GM23248 (cell line): ENCODE measurements at regions not wholly inside any gene's neighbourhood (a gene's known extent, or its start where the extent isn't known, plus 50 kb on each side); places are given as distances from the start of the nearest gene placed in this dataset.

Experiments
- DNase-seq: peaks from one replicate; pipeline ENCODE4 v3.0.0-alpha.2; 2015
- H2AFZ ChIP-seq: fragments of 200-600 bp; sonication (generic); 2 replicates; pipeline ENCODE4 v1.6.1; 2016; ENCODE audit warnings: antibody characterized with exemption
- H3F3A ChIP-seq: fragments of 200-600 bp; sonication (generic); 2 replicates; pipeline ENCODE4 v1.6.1; 2016; ENCODE audit warnings: mild to moderate bottlenecking, antibody characterized with exemption, mixed run types; ENCODE audit not compliant: insufficient read depth
- H3K27ac ChIP-seq: fragments of 200-600 bp; sonication (generic); 2 replicates; pipeline ENCODE4 v1.5.1; 2016; ENCODE audit warnings: mild to moderate bottlenecking
- H3K27me3 ChIP-seq: fragments of 200-600 bp; sonication (generic); replicated peaks from 2 replicates; pipeline ENCODE4 v1.6.1; 2016; ENCODE audit warnings: mild to moderate bottlenecking; ENCODE audit not compliant: insufficient read depth
- H3K36me3 ChIP-seq: fragments of 200-600 bp; sonication (generic); 2 replicates; pipeline ENCODE4 v1.6.1; 2016; ENCODE audit warnings: low read depth, mild to moderate bottlenecking
- H3K4me1 ChIP-seq: fragments of 200-600 bp; sonication (generic); 2 replicates; pipeline ENCODE4 v1.6.1; 2016; ENCODE audit warnings: mild to moderate bottlenecking; ENCODE audit not compliant: insufficient read depth
- H3K4me2 ChIP-seq: fragments of 200-600 bp; sonication (generic); one replicate; pipeline ENCODE4 v1.6.1; 2016; ENCODE audit warnings: mild to moderate bottlenecking; ENCODE audit not compliant: unreplicated experiment
- H3K4me3 ChIP-seq: fragments of 200-600 bp; sonication (generic); 2 replicates; pipeline ENCODE4 v1.5.1; 2016; ENCODE audit warnings: mild to moderate bottlenecking
- H3K79me2 ChIP-seq: fragments of 200-600 bp; sonication (generic); 2 replicates; pipeline ENCODE4 v1.6.1; 2016; ENCODE audit warnings: mild to moderate bottlenecking; ENCODE audit not compliant: insufficient read depth
- H3K9ac ChIP-seq: fragments of 200-600 bp; sonication (generic); 2 replicates; pipeline ENCODE4 v1.6.1; 2016; ENCODE audit warnings: mild to moderate bottlenecking
- H3K9me2 ChIP-seq: fragments of 200-600 bp; sonication (generic); 2 replicates; pipeline ENCODE4 v1.6.1; 2016; ENCODE audit warnings: mixed run types, mild to moderate bottlenecking, moderate library complexity; ENCODE audit not compliant: insufficient read depth
- H3K9me3 ChIP-seq: fragments of 200-600 bp; sonication (generic); one replicate; pipeline ENCODE4 v1.6.1; 2017; ENCODE audit warnings: low read depth
- H4K20me1 ChIP-seq: fragments of 200-600 bp; sonication (generic); 2 replicates; pipeline ENCODE4 v1.6.0; 2016; ENCODE audit not compliant: insufficient read depth
- EZH2 ChIP-seq: fragments of 200-600 bp; sonication (generic); IDR thresholded peaks from 2 replicates; pipeline ENCODE4 v1.6.1; 2018; ENCODE audit warnings: antibody characterized with exemption, mild to moderate bottlenecking; ENCODE audit not compliant: insufficient read depth, poor library complexity, severe bottlenecking
- EZH2phosphoT487 ChIP-seq: fragments of 200-600 bp; sonication (generic); IDR thresholded peaks from 2 replicates; pipeline ENCODE4 v1.6.1; 2018; ENCODE audit warnings: antibody characterized with exemption, moderate library complexity, mild to moderate bottlenecking, low read depth; ENCODE audit not compliant: insufficient read depth
- WGBS, 2 experiments: methylation state at CpG; one replicate each; pipeline ENCODE4 v1.1.6; 2015 to 2017; ENCODE audit warnings: low lambda C conversion rate in 2 of 2, low coverage in 1 of 2; ENCODE audit errors: missing lambda C conversion rate in 2 of 2; 5-methylcytosine and 5-hydroxymethylcytosine counted together
- in situ Hi-C: fragments of 300-500 bp; cut with MboI; formaldehyde crosslinking; loops from 2 replicates; pipeline ENCODE4 v1.15.0; 2020

- no peaks in the 10 kb centered on the region for H3F3A ChIP-seq
- no peaks in the 10 kb centered on the region for H3K27me3 ChIP-seq
- in situ Hi-C loops: no loop called here
- no peak overlapping the region for H3K27ac ChIP-seq
- H4K20me1 ChIP-seq: no peaks in the 10 kb centered on the region
- DNase-seq: peak; percentile 22
- H3K4me3 ChIP-seq: no peak overlapping the region
- no peak overlapping the region for H2AFZ ChIP-seq
- WGBS, 2 experiments: 78 to 93% methylated on average over 2 of the region's 2 CpGs
- TF ChIP-seq EZH2 (no peak), EZH2phosphoT487 (no peak)
- H3K36me3 ChIP-seq: no peaks in the 10 kb centered on the region
- no peaks in the 10 kb centered on the region for H3K9me2 ChIP-seq
- no peaks in the 10 kb centered on the region for H3K79me2 ChIP-seq
- H3K4me1 ChIP-seq: no peaks in the 10 kb centered on the region
- no peak overlapping the region for H3K9ac ChIP-seq
- no peaks in the 10 kb centered on the region for H3K9me3 ChIP-seq
- H3K4me2 ChIP-seq: no peak overlapping the region
These were observed 317.6 kb upstream of the CNKSR2 start for GRCh38 chrX:21056622-21057021.

- Histone ChIP-seq H3K9me3 (no peaks in the 10 kb centered on the region), H2AFZ (no peak overlapping the region), H3K36me3 (no peaks in the 10 kb centered on the region), H3K27me3 (no peaks in the 10 kb centered on the region), H3K79me2 (no peaks in the 10 kb centered on the region), H3K4me2 (no peak overlapping the region), H3K4me1 (no peaks in the 10 kb centered on the region), H3K9ac (no peak overlapping the region), H3K4me3 (no peak overlapping the region), H4K20me1 (no peaks in the 10 kb centered on the region), H3K27ac (no peak overlapping the region), H3F3A (no peaks in the 10 kb centered on the region), H3K9me2 (no peaks in the 10 kb centered on the region)
- DNase-seq: no peak
- in situ Hi-C loops: no loop called here
- 89 to 100% methylated on average over 1 to 2 of the region's 2 CpGs for WGBS, 2 experiments
- TF ChIP-seq EZH2phosphoT487 (no peak), EZH2 (no peak)
These were observed 327.2 kb upstream of the CNKSR2 start for GRCh38 chrX:21047034-21047455.

- Histone ChIP-seq H3K9me3 (no peaks in the 10 kb centered on the region), H4K20me1 (no peaks in the 10 kb centered on the region), H3K27ac (no peak overlapping the region), H3K36me3 (no peaks in the 10 kb centered on the region), H3F3A (no peaks in the 10 kb centered on the region), H3K9ac (no peak overlapping the region), H3K27me3 (no peaks in the 10 kb centered on the region), H3K4me3 (no peak overlapping the region), H3K4me2 (no peak overlapping the region), H3K4me1 (no peaks in the 10 kb centered on the region), H3K79me2 (no peaks in the 10 kb centered on the region), H3K9me2 (no peaks in the 10 kb centered on the region), H2AFZ (no peak overlapping the region)
- TF ChIP-seq EZH2 (no peak), EZH2phosphoT487 (no peak)
- in situ Hi-C loops: no loop called here
- no peak for DNase-seq
- 42 to 48% methylated on average over 2 of the region's 2 CpGs for WGBS, 2 experiments
These were observed 359.9 kb upstream of the CNKSR2 start for GRCh38 chrX:21014326-21014725.

- Histone ChIP-seq H3K4me1 (peaks cover 9% of the 10 kb centered on the region), H3K79me2 (no peaks in the 10 kb centered on the region), H3F3A (no peaks in the 10 kb centered on the region), H2AFZ (no peak overlapping the region; the same call in 1 of the 2 replicates), H3K27me3 (no peaks in the 10 kb centered on the region), H3K27ac (no peak overlapping the region), H3K4me2 (no peak overlapping the region), H3K36me3 (no peaks in the 10 kb centered on the region), H3K9ac (no peak overlapping the region), H3K9me2 (no peaks in the 10 kb centered on the region), H4K20me1 (no peaks in the 10 kb centered on the region), H3K9me3 (no peaks in the 10 kb centered on the region), H3K4me3 (no peak overlapping the region)
- 0% methylated on average over 2 of the region's 2 CpGs for WGBS, 2 experiments
- TF ChIP-seq EZH2 (no peak), EZH2phosphoT487 (no peak)
- peak; percentile 70 for DNase-seq
- in situ Hi-C loops: no loop called here
These were observed 369.4 kb upstream of the CNKSR2 start for GRCh38 chrX:21004835-21005234.

GRCh38 chrX:20995829-20996228 is 378.4 kb upstream of the CNKSR2 start:
- in situ Hi-C loops: no loop called here
- H3K9me3 ChIP-seq: no peaks in the 10 kb centered on the region
- H3K4me2 ChIP-seq: no peak overlapping the region
- TF ChIP-seq EZH2phosphoT487: no peak
- TF ChIP-seq EZH2: no peak
- H3K4me1 ChIP-seq: no peaks in the 10 kb centered on the region
- no peak overlapping the region for H3K27ac ChIP-seq
- no peaks in the 10 kb centered on the region for H3K36me3 ChIP-seq
- no peak for DNase-seq
- H3K9me2 ChIP-seq: no peaks in the 10 kb centered on the region
- H4K20me1 ChIP-seq: no peaks in the 10 kb centered on the region
- no peaks in the 10 kb centered on the region for H3K79me2 ChIP-seq
- no peak overlapping the region for H2AFZ ChIP-seq
- H3K27me3 ChIP-seq: no peaks in the 10 kb centered on the region
- WGBS, 2 experiments: 80 to 86% methylated on average over 2 of the region's 2 CpGs
- no peak overlapping the region for H3K4me3 ChIP-seq
- no peaks in the 10 kb centered on the region for H3F3A ChIP-seq
- H3K9ac ChIP-seq: no peak overlapping the region
